DMS114 treated with DMSO at 0.1 percent for 48 hours (cell line): ENCODE measurements at regions not wholly inside any gene's neighbourhood (a gene's known extent, or its start where the extent isn't known, plus 50 kb on each side); places are given as distances from the start of the nearest gene placed in this dataset.

Experiments
- DNase-seq: peaks from one replicate; lab custom pipeline; 2025; ENCODE audit not compliant: unreplicated experiment; lab: John Stamatoyannopoulos, UW

- no peak for DNase-seq
Measured at GRCh38 chr16:26281381-26282110, 589.8 kb downstream of the HS3ST4 start.

GRCh38 chr16:26295625-26296304 is 604.0 kb downstream of the HS3ST4 start:
- no peak for DNase-seq

GRCh38 chr16:26301516-26301915 is 609.8 kb downstream of the HS3ST4 start:
- DNase-seq = no peak

GRCh38 chr16:26316683-26317464 is 625.1 kb downstream of the HS3ST4 start:
- DNase-seq = no peak

- DNase-seq = no peak
Measured at GRCh38 chr16:26317885-26318284, 626.1 kb downstream of the HS3ST4 start.

GRCh38 chr16:26330654-26331053 is 638.9 kb downstream of the HS3ST4 start:
- no peak for DNase-seq

GRCh38 chr16:26334218-26335111 is 642.7 kb downstream of the HS3ST4 start:
- no peak for DNase-seq

- DNase-seq = no peak
Measured at GRCh38 chr16:26335236-26335853, 643.6 kb downstream of the HS3ST4 start.

- DNase-seq = no peak
Measured at GRCh38 chr16:26342621-26343020, 650.9 kb downstream of the HS3ST4 start.

- no peak for DNase-seq
Measured at GRCh38 chr16:26344240-26344776, 652.5 kb downstream of the HS3ST4 start.

GRCh38 chr16:26344976-26345375 is 653.2 kb downstream of the HS3ST4 start:
- DNase-seq = no peak

- no peak for DNase-seq
Measured at GRCh38 chr16:26345966-26346365, 654.2 kb downstream of the HS3ST4 start.

GRCh38 chr16:26348095-26348494 is 656.3 kb downstream of the HS3ST4 start:
- no peak for DNase-seq

- DNase-seq = no peak
Measured at GRCh38 chr16:26360867-26361266, 669.1 kb downstream of the HS3ST4 start.

GRCh38 chr16:26363581-26363980 is 671.8 kb downstream of the HS3ST4 start:
- no peak for DNase-seq

- no peak for DNase-seq
Measured at GRCh38 chr16:26365161-26365940, 673.6 kb downstream of the HS3ST4 start.

- DNase-seq = no peak
Measured at GRCh38 chr16:26371349-26371869, 679.6 kb downstream of the HS3ST4 start.

GRCh38 chr16:26374279-26374925 is 682.6 kb downstream of the HS3ST4 start:
- no peak for DNase-seq

GRCh38 chr16:26382586-26382985 is 684.1 kb upstream of the C16orf82 start:
- DNase-seq = no peak
